ENCODE measurements at regions not wholly inside any gene's neighbourhood (a gene's known extent, or its start where the extent isn't known, plus 50 kb on each side); places are given as distances from the start of the nearest gene placed in this dataset.
"Not testable (repeated sequence)": the region's sequence is repeated elsewhere in the genome, so short reads cannot be mapped to it uniquely, and the experiment has no call there.

- FAIRE-seq, result no peak
Measured at GRCh38 chr6:120786256-120786655, 548.0 kb downstream of the TBC1D32 start.

- FAIRE-seq, result no peak
Measured at GRCh38 chr6:120785459-120786086, 548.7 kb downstream of the TBC1D32 start.

DNA sequence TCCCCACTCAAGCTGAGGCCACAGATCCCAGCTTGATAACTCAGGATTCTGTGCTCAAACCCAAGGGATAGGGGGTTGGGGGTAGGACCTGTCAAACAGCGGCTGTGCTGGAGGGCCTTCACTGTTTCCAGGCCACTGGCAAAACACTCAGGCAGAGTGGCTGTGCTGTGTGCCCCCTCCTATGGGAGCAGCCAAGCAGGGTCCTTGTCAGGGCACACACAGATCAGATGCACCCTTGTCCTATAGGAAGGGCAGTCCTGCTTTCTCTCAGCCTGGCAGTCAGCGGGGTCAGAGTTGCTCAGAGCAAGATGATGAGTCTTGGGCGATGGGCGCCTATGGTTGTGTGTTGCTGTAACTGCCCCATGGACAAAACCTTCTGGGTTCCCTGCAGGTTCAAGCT lies 554.8 kb downstream of the TBC1D32 start:
- no peak for FAIRE-seq

GRCh38 chr6:120775698-120776097 lies 558.6 kb downstream of the TBC1D32 start:
- no peak for FAIRE-seq

- FAIRE-seq, result no peak
Measured at GRCh38 chr6:120774275-120774674, 560.0 kb downstream of the TBC1D32 start.

- no peak for FAIRE-seq
Measured at GRCh38 chr6:120771019-120771418, 563.3 kb downstream of the TBC1D32 start.

GRCh38 chr6:120764312-120764711 lies 570.0 kb downstream of the TBC1D32 start:
- FAIRE-seq, result no peak

- no peak for FAIRE-seq
Measured at GRCh38 chr6:120759570-120759969, 574.7 kb downstream of the TBC1D32 start.

DNA sequence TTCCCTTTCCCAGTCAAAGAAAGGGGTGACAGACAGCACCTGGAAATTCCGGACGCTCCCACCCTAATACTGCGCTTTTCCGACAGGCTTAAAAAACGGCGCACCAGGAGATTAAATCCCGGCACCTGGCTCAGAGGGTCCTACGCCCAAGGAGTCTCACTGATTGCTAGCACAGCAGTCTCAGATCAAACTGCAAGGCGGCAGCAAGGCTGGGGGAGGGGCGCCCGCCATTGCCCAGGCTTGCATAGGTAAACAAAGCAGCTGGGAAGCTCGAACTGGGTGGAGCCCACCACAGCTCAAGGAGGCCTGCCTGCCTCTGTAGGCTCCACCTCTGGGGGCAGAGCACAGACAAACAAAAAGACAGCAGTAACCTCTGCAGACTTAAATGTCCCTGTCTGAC lies 585.7 kb downstream of the TBC1D32 start:
- not testable (repeated sequence) for FAIRE-seq

DNA sequence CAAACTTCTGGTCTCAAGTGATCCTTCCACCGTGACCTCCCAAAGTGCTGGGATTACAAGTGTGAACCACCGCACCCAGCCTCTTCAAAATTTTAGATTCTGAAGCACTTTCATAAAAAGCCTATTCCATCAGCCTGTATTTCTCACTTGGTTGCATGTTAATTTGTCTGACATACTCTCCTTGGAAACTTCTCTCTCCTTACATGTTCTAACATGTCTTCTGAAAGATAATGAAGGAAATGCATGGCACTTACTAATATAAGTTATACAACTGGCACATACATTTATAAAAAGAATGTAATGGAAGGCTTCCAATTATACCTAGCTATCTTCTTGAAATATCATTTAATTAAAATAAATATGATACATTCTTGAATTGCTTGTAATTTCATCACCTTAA lies 597.5 kb downstream of the TBC1D32 start:
- FAIRE-seq, result no peak

DNA sequence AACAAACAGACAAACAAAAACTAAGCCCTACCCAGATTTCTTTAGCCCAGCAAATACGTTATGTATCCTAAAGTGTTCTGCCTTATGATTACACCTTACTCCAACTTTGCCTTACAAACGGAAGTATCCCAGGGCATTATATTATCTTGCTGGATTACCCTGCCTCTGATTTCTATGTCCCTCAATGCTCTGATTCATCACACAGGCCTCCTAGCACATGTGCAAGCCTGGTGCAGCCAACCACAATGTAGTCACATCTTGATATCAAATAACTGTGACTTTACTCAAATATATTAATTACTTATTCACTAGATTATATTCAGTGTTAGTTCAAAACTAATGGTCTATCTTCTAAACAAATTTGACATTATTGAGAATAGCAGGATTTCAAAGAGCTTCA lies 598.6 kb downstream of the TBC1D32 start:
- no peak for FAIRE-seq

- FAIRE-seq, result no peak
Measured at GRCh38 chr6:120711255-120711654, 623.0 kb downstream of the TBC1D32 start.

DNA sequence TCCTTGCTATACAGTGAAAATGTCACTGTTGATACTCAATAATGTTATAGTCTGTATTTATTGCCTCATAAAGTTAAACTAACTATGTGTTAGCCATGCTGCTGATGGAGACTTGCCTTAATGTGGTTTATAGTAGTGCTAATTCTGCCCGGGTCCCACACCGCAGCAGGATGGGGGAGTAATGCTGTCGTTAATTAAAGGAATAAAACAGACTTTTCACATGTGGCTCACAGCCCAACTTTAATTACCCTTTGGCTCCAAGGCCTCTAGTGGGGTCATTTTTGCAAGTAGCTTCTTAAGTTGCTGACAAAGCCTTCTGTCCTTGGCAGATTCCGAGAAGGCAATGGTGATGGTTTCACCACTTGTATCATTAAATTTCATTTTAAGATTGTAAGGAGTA lies 634.3 kb downstream of the TBC1D32 start:
- FAIRE-seq, result no peak

DNA sequence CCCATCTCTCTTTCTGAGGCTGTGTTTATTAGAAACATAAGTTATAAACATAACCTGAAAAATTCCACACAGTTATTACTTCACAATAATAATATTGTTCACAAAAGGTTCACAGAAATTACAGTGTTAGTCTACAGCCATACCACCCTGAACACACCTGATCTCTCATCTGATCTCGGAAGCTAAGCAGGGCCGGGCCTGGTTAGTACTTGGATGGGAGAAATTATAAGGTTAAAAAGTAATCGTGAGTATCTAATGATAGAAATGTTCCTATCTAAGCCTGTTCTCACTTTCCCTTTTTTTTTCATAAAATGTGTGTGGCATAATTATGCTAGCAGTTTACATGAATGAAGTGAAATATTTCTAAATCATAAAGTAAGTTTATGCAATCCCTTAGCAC lies 647.8 kb downstream of the TBC1D32 start:
- no peak for FAIRE-seq

DNA sequence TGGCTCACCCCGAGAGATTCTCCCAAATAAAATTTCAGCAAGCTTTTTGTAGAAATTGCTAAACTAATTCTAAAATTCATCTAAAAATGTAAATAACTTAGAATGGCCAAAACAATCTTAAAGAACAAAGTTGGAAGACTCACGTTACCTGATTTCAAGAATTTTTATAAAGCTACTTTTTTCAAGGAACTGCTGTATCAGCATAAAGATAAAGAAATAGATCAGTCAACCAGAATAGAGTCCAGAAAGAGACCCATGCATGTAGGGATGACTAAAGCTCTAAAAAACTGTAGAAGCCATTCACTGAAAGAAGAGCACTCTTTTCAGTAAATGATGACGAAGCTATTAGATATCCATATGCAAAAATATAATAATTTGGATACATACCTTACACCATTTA lies 652.1 kb downstream of the TBC1D32 start:
- no peak for FAIRE-seq

- FAIRE-seq, result no peak
Measured at GRCh38 chr6:120681204-120681603, 653.1 kb downstream of the TBC1D32 start.

- FAIRE-seq, result no peak
Measured at GRCh38 chr6:120675886-120676285, 658.4 kb downstream of the TBC1D32 start.

DNA sequence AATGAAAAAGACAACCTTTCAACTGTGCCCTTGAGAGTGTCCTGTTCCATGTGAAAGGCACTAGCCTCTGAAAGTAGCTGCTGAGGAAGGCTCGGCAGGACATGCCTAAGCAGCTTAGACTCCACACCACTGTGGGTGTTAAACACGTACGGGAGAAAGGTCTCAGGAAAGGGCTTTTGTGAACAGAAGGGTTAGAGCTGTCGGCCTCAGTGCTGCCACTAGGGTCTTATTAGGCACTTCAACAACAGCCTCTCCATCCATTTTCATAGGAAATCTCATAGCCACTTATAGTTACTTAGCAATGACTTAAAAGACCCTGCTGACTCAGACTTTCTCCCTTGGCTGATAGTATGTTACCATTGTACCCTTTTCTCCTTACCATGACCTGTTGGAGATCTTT lies 662.8 kb downstream of the TBC1D32 start:
- no peak for FAIRE-seq

DNA sequence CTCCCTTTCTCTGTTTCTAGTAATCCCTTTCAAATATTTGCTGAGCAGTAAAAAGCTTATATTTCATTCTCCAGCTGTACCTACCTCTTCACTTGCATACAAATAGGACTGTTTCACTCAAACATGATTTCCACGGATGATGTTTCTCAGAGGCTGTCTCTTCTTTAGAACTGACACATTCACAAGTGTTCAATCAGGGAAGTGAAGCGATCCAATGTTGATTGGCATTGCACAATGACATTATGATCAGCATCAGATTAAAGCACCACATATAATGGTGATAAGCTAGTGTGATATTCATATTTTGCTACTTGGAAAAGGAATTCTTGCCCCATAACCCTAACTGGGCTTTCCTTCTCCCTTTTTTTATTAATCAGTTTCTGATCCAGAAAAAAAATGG lies 681.8 kb downstream of the TBC1D32 start:
- FAIRE-seq, result no peak

GRCh38 chr6:120648713-120649112 lies 685.6 kb downstream of the TBC1D32 start:
- FAIRE-seq, result no peak

GRCh38 chr6:120646101-120646500 lies 688.2 kb downstream of the TBC1D32 start:
- no peak for FAIRE-seq

DNA sequence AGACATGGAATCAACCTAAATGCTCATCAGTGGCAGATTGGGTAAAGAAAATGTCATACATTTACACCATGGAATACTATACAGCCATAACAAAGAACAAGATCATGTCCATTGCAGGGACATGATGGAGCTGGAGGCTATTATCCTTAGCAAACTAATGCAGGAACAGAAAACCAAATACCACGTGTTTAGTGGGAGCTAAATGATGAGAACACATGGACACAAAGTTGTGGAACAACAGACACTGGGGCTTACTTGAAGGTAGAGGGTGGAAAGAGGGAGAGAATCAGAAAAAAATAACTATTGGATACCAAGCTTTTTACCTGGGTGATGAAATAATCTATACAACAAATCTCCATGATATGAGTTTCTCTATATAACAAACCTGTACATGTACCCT lies 701.3 kb downstream of the TBC1D32 start:
- no peak for FAIRE-seq

DNA sequence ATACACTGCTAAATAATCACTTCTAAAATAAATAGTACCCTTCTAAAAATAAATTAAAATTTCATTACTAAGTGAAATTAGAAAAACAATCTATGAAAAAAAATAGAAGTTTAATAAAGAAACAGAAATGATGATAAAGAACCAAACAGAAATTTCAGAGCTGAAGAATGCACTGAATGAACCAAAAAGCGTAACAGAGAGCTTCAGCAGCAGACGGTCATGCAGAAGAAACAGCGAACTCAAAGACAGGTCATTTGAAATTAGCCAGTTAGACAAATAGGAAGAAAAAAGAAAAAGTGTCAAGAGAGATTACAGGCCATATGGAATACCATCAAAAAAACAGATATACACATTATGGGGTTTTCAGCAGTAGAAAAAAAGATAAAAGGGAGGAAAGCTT lies 706.7 kb downstream of the TBC1D32 start:
- no peak for FAIRE-seq

DNA sequence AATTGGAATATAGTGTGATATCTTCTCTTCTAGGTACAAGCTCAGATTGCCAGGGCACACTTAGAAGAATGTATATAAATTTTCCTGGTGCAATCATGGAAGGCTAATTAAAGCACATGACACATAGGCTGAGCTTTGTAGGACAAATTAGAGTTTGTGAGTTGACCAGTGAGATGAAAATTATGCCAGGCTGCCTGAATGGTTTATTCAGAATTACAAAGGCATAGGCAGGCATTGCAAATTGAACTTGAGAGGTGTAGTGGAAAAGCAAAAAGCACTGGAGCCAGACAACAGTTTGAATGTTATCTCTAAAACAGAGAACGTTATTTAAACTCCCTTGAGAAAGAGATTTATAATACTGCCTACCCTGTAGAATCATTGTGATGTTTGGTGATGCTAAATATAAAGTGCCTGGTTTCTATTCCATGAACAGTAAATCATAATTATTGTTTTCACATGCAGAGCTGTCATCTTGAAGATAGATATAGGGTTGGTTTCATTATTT lies 712.1 kb downstream of the TBC1D32 start:
- FAIRE-seq, result no peak

- no peak for FAIRE-seq
Measured at GRCh38 chr6:120620900-120621299, 713.4 kb downstream of the TBC1D32 start.
